CD4-positive, alpha-beta T cell treated with Interleukin-10 for 1 hour (primary cell): ENCODE measurements at regions not wholly inside any gene's neighbourhood (a gene's known extent, or its start where the extent isn't known, plus 50 kb on each side); places are given as distances from the start of the nearest gene placed in this dataset.
"Not testable (repeated sequence)": the region's sequence is repeated elsewhere in the genome, so short reads cannot be mapped to it uniquely, and the experiment has no call there.

Experiments
- DNase-seq: peaks from one replicate; pipeline ENCODE4 v3.0.0-alpha.2; 2020

DNA sequence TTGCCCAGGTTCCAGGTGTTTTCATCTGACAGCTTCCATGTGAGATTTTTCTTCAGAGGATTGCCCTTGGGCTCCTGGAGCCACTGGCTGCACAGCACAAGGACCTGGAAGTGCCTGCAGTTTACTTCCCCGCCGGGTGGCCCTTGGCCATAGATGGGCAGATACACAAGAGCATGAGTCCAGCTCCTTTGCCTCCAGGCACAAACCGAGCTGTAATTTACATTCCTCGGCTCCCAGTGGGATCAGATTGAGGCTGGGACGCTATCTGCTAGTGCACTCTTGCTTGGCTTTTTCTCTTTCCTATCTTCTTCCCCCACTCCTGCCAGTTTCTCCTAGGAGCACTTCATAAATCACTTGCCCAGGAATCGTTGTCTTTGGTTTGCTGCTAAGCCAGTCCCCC is 85.4 kb upstream of the RALY start:
- DNase-seq: no peak

DNA sequence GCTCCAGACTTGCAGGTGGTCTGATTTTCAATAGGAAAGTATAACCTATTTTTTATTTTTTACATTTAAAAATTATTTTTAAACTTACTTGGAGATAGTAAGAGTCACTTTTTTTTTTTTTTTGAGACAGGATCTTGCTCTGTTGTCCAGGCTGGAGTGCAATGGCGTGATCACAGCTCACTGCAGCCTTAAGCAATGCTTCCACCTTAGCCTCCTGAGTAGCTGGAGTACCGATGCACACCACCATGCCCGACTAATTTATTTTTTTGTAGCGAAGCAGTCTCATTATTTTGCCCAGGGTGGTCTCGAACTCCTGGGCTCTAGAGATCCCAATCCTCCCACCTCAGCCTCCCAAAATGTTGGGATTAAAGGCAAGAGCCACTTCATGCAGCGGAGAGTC is 84.8 kb upstream of the RALY start:
- DNase-seq: no peak

GRCh38 chr20:33909331-33909921 is 84.3 kb upstream of the RALY start:
- no peak for DNase-seq

DNA sequence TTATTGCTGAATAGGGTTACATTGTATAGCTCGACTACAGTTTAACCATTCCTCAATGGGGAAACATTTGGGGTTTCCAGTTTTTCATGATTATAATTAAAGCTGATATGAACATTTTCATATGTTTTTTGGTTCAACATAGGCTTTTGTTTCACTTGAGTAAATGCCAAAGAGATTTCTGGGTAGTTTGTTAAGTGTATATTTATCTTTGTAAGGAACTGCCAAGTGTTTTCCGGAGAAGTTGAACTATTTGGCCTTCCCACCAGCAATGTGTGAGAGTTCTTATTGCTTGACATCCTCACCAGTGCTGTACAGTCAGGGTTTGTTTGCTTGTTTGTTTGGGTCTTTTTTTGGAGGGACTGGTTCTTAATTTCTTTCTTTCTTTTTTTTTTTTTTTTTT is 83.7 kb upstream of the RALY start:
- no peak for DNase-seq

DNA sequence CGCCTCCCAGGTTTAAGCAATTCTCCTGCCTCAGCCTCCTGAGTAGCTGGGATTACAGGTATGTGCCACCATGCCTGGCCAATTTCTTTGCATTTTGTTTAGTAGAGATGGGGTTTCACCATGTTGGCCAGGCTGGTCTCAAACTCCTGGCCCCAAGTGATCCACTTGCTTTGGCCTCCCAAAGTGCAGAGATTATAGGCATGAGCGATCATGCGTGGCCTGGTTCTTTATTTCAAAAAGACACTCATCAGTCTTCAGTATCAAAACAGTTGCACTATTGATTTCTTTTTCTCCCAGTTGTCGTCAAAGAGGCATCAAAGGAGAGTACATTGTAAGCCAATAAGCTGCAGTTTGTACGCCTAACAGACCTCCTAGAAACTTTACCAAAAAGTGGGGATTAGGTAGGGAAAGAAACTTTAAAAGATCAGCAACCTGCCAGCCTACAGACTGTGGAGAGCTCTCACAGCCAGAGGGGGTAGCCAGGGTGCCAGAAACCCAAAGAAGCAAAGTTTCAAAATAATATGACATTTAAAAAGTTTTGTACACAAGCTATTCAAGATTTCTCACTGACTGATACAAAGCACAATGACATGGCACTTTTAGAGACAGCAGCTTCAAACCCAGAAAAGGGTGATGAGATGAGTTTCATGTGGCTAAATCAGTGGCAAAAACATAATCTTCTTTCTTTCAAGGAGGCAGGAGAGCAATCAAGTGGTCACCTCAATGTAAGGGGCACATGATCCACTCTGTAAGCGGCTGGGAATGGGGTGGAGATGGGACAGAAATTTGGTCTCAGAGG is 83.0 kb upstream of the RALY start:
- DNase-seq: no peak

DNA sequence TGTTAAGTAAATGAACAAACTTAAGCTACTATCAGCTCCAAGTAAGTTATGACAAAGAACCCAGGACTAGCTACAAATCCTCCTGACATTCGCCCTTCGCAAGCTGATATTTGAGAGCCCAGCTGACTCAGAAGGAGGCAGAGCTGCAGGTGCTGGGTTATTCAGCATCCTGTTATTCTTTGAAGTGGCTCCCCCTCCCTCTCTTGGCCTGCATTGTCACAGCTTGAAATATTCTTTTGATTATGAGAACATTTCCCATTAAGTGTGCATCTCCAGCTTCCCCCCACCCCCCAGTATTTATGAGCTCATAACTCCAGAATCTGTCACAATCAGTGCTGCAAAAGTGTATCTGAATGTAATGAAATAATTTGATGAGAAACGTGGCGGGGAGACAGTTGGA is 78.8 kb upstream of the RALY start:
- DNase-seq: peak; percentile 35

- peak; percentile 62 for DNase-seq
These were observed 77.9 kb upstream of the RALY start for GRCh38 chr20:33915726-33916331.

DNA sequence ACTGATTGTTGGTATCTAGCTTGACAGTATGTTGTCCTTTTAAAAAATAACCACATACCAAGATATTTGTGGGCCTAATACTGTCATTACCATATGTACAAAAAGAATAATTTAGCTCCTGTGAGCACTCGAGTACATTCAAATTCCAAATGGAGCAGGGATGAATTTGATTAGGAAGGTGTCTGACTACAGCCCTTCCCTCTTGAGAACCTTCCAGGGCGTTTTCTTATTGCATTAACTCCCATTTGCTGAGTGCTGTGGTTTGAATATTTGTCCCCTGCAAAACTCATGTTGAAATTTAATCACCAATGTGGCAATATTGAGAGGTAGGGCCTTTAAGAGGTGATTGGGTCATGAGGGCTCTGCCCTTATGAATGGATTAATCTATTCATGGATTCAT is 76.9 kb upstream of the RALY start:
- DNase-seq: no peak

DNA sequence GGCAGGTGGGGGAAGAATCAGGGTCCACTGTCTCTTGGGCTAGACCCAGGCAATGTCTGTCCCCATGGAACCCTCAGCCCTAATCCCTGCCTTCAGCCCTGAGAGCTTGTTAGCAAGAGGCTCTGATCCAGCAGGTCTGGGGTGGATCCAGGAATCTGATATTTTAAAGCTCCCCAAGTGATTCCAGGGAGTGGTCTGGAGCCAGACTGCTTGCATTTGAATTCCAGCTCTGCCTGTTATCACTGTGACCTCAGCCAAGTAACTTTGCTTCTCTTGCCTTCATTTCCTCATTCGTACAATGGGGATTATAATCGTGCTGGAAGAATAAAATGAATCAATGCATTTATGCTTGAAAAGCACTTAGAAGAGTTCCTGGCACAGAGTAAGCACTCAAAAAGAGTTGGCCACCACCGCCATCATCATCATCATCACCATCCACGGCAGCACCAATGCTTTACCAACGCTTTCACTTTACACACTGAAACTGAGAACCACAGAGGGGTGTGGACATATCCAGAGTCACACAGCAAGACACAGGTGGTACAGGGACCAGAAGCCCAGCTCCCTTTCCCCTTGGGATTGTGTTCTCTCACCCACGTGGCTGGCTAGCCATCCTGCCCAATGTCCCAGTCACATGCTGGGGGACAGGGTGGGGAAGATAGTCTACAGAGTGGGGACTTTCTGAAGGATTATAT is 75.7 kb upstream of the RALY start:
- no peak for DNase-seq

- no peak for DNase-seq
These were observed 75.0 kb upstream of the RALY start for GRCh38 chr20:33918662-33919061.

- no peak for DNase-seq
These were observed 74.1 kb upstream of the RALY start for GRCh38 chr20:33919653-33920052.

DNA sequence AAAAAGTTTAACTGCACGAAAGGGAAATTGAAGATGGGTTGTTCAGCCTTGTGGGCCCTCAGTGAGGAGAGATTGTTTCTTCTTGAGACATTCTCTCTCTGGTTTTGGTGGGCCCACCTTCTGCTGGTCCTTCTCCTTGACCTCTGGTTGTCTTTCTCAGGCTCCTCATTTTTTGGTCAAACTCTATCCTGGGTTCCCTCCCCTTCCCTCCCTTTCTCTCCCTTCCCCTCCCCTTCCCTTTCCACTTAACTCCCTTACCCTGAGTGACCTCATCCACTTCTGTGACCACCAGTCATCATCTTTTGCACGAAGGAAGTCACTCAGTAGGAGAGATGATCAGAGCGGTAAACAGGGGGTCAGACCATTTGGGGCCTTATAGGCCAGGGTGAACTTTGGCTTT is 71.5 kb upstream of the RALY start:
- DNase-seq: no peak

GRCh38 chr20:33923740-33924139 is 70.0 kb upstream of the RALY start:
- no peak for DNase-seq

DNA sequence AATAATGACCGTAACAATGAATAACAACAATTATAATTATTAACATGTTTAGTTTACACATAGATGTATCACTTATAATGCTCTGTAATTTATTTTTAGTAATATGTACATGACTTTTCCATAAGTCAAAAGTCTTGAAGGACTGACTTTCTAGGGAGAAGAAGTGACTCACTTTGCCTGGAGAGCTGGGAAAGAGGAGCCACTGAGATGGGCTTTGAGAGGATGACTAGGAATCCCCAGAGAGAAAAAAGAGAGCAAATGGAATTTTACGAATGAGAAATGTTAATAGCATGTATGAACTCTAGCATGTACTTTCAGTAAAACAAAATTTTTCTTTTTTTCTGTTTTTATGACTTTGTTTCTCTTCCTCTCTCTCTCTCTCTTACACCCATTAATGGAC is 67.8 kb upstream of the RALY start:
- no peak for DNase-seq

DNA sequence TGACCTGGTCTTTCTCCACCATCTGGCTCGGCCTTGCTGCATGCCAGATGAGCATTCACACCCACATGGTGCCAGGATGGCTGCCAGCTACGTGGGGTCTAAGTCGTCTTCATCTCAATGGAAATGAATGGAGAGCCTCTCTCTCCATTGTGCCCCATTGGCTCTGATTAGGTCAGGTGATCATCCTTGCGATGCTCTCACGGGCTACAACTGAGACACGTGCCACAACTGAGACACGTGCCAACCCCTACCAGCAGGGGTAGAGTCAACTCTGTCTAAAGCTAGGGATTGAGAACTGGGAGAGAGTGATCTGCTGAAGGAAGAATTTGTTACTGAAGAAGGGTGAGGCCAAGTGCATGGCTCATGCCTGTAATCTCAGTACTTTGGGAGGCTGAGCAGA is 67.3 kb upstream of the RALY start:
- DNase-seq: no peak

GRCh38 chr20:33927724-33928123 is 66.0 kb upstream of the RALY start:
- DNase-seq: no peak

DNA sequence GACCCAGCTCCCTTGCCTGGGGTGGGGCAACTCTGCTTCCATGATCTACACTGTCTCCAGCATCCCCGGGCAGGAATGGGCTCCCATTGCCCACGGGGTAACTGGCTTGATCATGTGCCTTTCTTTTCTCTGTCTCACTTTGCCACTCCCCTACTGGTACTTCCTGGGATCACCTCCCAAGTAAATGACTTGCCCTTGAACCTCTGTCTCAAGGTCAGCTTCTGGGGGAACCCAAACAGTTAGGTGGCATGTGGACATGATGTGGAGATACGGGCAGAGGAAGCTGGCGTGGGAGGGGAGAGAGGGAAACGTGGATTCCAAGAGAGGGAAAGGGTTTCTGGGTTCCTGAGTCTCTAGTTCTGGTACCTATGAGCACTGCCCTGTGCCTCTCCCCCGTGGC is 63.8 kb upstream of the RALY start:
- DNase-seq: no peak

- peak; percentile 71 for DNase-seq
These were observed 60.2 kb upstream of the RALY start for GRCh38 chr20:33933469-33933909.

DNA sequence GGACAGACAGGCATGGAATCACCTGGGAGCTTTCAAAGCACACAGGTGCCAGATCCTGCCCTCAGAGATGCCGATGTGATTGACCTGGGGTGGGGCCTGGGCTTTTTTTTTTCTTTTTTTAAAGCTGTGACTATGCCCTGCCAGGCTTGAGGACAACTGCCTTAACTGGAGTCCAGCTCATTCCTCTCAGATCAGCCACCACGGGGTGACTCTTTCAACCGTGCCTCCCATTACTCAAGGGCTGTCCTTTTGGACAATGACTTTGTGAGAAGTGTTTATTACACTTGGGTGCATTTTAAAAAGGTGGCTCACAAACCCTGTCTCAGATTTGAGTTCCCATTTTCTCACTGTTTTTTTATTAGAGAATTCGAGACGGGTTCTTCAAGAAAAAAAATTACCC is 57.1 kb upstream of the RALY start:
- no peak for DNase-seq

DNA sequence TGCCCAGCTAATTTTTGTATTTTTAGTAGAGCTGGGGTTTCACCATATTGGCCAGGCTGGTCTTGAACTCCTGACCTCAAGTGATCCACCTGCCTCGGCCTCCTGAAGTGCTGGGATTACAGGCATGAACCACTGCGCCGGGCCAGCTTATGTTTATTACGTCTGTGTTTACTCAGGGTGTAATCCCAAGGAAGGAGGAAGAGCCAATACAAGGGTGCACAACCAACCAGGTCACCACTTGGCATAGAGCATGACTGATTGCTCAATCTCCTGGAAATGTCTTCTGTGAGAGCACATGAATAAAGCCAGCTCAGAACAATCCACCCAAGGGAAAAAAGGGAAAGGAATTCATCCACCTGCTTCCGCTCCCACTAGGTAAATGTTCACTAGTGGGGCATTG is 54.7 kb upstream of the RALY start:
- DNase-seq: not testable (repeated sequence)

DNA sequence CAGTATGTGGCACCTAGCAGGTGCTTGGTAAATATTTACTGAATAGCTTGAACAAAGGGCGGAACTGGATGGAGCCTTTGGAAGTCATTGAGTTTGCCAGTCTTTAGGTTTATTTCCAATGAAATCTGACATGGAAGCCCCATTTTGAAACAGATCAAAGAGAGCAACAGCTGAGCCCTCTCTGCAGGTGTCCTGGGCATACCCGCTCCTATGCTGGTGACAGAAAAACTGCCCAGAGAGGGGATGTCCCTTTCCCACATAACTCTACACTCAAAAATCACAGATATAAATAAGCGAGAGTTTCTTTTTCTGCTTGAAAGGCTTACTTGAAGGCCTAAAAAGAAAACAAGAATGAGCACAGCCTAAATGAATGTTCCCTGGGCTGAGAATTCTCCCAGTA is 53.0 kb upstream of the RALY start:
- no peak for DNase-seq
